ENCODE measurements at regions not wholly inside any gene's neighbourhood (a gene's known extent, or its start where the extent isn't known, plus 50 kb on each side); places are given as distances from the start of the nearest gene placed in this dataset.

DNA sequence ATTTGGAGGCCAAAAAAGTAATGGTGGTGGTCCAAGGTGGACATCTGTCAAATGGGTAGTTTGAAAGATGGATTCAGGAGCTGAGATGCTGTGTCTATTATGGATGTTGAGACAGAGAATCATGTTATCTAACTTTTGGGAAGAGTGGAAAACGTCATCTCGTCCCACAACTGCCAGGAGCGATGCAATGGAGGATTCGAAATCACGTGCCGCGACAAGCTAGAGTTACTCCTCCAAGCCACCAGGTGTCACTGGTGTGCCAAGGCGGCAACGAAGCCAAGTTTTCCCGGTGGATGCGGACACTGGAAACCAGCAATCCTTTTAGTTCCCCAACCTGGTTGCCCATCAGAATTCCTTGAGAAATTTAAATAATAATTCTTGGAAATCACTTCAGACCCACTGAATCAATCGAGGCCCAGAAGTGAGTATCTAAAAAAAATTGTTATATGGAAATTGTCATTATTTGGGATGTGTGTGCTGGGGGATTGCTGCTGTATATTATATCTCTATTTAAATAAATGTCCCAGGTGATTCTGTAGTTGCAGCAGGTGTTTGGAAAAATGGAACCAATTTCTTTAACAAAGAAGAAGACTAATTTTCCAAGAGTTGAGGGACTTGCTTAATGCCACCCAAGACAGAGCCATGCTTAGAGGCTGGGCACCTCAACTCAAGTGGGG is 206.1 kb downstream of the HAPSTR1 start:
- peak; percentile 32 for DNase-seq (ENCODE audit: low read depth)

DNA sequence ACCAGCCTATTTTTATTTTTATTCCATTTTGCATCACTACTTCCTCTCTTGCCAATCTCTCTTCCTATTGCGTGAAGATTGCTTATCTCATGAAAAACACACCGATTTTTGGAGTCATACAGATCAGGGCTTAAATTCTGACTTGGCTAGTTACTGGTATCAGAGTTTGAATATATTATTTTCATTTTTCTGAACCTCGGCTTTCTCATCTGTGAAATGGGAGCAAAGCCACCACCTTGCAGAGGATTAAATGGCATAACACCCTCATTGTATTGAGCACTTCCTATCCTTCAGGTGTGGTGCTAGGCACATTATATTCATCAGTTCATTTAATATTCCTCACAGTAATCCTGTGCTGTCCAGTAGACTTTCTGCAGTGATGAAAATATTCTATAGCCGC is 208.8 kb downstream of the HAPSTR1 start:
- no peak for DNase-seq (ENCODE audit: low read depth)

DNA sequence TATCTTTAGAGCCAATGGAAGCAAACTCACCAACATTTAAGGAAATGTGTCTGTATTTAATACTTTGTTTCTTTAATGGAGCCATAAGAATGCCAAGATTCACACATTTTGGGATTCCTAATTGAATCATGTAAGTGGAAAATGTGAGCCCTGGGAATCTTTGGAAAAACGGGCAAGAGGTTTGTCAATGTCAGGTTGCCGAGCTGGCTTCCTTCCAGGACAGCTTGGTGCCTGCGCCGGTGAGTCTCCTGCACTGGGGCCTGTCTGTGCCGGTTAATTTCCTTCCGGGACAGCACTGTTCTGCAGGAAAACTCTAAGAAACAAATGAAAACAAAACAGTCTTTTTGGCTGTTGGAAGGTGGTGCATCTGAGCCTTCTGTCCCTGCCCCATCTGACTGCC is 210.6 kb downstream of the HAPSTR1 start:
- no peak for DNase-seq (ENCODE audit: low read depth)

DNA sequence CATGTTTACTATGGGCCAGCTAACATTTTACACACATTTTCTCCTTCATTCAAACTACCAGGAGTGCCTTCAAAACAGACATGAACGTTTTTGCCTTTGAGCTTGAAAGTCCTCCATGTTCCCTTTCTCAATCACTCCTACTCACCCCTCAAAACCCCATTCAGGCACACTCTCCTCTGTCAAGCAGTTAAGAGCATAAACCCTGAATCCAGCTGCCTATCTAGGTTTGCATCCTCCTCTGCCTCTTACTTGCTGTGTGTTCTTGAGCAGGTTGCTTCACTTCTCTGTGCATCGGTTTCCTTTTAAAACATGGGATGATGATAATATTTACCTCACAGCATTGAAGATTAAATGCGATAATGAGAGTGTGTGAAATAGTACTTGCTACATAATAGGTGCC is 215.3 kb downstream of the HAPSTR1 start:
- no peak for DNase-seq (ENCODE audit: low read depth)

DNA sequence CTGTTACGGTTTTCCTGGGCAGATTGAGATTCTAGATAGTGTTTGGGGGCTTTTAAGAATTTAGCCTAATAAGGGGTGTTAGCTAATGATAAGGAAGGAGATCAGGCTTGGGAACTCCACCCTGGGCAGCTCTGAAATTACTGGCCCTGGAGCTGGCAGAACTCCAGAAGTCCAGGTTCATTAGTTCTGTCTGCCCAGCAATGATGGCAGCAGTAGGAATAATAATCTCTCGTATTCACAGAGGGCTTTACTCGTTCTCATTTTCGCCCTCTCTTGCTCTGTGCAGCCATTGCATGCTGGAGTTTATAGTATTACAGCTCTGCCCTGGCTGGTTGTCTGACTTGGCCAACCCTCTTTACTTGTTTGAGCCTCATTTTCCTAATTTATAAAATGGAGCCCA is 216.0 kb downstream of the HAPSTR1 start:
- no peak for DNase-seq (ENCODE audit: low read depth)

- no peak for DNase-seq (ENCODE audit: low read depth)
Measured at GRCh38 chr16:9308356-9308801, 216.9 kb downstream of the HAPSTR1 start.

GRCh38 chr16:9308850-9309249 is 217.4 kb downstream of the HAPSTR1 start:
- no peak for DNase-seq (ENCODE audit: low read depth)

DNA sequence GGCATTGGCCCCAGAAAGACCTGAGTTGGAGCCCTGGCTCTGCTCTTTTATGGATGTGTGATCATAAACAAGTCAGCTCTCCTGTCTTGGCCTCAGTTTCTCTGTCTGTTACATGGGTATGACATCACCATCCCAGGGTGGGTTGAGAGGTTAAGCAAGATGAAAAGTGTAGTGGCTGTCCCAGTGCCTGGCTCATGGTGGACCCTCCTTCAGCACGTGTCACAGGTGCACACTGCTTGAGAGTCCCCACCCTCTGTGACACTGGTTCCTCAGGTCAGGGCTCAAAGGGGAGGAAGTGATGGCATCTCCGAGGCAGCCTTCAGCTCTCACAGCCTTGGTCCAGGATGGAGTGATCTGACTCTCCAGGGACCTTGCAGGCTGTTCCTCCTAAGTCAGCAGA is 218.4 kb downstream of the HAPSTR1 start:
- no peak for DNase-seq (ENCODE audit: low read depth)

DNA sequence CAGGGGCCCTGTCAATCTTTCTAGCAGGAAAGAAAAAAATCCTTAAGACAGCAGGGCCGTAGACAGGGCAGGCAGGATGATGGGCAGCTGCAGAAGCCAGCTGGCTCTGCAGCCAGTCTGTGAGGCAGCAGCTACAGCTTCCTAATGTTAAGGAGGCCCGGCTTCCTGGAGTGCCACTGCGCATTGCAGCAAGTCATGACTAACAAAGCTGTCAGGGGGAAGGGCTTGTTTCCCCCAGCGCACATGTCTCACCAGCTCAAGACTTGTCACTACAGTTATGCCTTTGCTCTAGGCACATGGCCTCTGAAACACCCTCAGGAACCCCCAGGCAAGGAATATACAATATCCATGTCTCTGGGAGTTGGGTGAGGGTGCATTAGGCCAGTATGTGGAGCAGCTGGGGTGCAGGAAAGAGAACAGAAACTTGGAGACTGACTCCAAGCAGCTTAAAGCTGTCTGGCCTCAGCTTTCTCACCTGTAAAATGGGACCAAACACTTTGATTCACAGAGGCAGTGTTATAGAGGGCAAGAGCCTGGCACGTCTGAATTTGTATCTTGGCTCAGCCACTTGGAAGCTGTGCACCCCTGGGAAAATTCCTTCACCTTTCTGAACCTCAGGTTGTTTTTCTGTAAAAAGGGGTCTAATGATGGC is 220.0 kb downstream of the HAPSTR1 start:
- peak; percentile 4 for DNase-seq (ENCODE audit: low read depth)

DNA sequence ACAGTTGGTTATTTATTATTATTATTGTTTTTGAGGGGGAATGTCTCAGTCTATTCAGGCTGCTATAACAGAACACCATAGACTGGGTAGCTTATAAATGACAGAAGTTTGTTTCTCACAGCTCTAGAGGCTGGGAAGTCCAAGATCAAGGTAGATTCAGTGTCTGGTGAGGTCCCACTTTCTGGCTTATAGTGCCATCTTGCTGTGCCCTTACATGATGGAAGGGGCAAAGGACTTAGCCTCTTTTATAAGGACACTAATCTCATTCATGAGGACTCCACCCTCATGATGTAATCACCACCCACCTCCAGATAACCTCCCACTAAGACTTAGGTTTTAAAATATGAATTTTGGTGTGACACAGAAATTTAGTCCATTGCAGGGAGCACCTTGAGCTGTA is 224.6 kb downstream of the HAPSTR1 start:
- no peak for DNase-seq (ENCODE audit: low read depth)

- DNase-seq (ENCODE audit: low read depth): no peak
Measured at GRCh38 chr16:9316615-9317014, 225.2 kb downstream of the HAPSTR1 start.

DNA sequence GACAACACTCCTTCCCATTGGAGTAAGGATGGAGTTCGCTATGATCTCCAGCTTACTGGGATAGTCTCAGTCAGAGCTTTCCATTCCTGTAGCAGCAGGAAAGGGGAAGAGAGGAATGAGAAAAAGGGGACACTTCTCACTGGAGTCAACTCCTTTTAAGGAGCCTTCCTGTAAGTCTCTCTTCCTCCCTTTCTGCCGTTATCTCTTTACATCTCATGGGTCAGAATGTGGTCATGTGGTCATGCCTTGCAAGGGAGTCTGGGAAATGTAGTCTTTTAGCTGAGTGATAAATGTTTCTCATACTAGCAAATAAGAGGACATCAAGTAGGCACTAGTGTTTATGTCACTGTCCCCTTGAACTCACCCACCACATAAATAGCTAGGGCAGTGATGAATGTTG is 227.3 kb downstream of the HAPSTR1 start:
- DNase-seq (ENCODE audit: low read depth): peak; percentile 23

GRCh38 chr16:9322769-9323168 is 231.3 kb downstream of the HAPSTR1 start:
- DNase-seq (ENCODE audit: low read depth): no peak

GRCh38 chr16:9323170-9323569 is 231.7 kb downstream of the HAPSTR1 start:
- DNase-seq (ENCODE audit: low read depth): no peak

DNA sequence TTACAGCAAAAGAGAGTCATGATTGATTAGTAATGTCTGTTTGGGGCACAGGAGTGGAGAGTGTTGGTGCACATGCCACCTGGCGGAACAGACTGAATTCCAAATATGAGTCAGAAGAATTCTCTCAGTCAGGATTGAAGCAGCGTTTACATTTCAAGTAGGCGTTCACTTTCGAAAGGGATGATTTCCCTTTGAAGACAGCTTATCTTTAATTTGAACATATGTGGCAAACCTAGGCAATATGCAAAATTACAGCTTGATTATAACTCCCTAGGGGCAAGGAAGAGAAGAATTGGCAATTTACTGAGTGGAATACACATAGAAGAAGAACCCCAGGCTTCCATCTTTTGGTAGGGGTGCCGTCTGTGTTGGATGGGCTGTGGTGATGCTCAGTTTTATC is 235.8 kb downstream of the HAPSTR1 start:
- peak; percentile 10 for DNase-seq (ENCODE audit: low read depth)

DNA sequence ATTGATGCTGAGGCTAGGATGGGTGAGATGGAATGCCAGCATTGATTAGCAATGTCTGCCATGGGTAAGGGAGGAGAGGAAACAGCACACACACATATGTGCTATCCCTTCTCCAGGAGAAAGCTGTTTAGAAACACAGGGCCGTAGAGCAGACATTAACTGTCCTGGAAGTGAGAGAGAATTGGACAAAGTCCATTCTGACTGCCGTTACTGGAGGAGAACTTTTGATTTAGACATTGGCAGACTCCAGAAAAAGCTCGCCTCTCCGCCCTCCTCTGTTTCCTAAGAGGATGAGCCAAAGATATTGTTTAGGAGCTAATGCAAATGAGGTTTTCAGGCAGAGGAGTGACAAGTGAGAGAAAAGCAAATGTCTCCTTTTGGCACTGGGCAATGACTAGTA is 237.0 kb downstream of the HAPSTR1 start:
- DNase-seq (ENCODE audit: low read depth): no peak

DNA sequence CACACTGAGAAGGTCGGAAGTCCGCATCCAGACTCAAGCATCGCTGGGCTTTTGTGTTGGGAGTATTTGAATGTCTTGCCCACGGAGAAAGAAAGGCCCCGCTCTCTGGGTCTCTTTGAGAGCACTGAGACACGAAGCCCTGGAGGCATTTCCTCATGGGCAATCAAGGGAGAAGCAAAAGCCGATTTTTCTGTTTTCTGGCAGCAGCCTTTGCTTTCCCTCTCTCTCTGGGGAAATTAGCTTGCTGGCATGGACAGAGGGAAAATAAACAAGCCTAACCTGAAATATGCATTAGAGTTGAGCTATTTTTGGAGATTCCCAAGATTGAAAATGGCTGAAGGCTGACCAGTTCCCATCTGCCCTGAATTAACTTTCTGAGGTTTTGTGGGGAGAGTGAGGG is 238.7 kb downstream of the HAPSTR1 start:
- no peak for DNase-seq (ENCODE audit: low read depth)

GRCh38 chr16:9331503-9331902 is 240.1 kb downstream of the HAPSTR1 start:
- no peak for DNase-seq (ENCODE audit: low read depth)

DNA sequence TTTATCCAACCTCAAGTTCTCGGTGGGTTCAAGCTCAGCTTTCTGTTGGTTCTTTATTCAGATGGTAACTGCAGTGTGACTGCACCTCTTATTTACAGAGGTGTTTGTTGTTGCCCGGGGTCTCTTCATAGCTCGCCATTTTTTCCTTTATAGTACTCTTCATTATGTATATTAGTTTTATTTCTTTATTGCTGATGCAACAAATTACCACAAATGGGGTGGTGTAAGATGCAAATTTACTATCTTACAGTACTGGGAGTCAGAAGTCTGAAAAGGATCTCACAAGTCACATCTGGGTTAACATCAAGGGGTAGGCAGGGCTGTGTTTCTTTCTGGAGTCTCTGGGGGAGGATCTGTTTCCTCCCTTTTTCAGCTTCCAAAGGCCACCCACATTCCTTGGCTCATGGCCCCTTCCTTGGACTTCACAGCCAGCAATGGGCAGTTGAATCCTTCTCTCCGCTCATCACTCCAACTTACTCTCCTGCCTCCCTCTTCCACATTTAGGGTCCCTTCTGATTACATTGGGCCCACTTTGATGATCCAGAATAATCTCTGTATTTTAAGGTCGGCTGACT is 241.2 kb downstream of the HAPSTR1 start:
- no peak for DNase-seq (ENCODE audit: low read depth)

- DNase-seq (ENCODE audit: low read depth): no peak
Measured at GRCh38 chr16:9333469-9333868, 242.0 kb downstream of the HAPSTR1 start.

DNA sequence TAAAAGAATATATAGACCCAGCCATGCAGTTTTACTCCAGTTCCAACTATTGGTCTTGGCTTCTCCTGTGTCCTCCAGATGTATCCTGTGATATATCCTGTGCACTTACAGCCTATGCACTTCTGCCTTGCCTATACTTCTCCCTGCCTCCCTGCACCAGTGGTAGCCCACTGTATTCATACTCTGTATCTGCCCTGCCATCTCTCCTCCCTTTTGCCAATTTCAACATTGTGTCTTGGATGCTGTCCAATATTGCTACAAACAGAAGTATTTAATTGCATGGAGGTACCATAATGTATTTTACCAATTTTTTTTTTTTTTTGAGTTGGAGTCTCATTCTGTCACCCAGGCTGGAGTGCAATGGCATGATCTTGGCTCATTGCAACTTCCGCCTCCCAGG is 242.7 kb downstream of the HAPSTR1 start:
- no peak for DNase-seq (ENCODE audit: low read depth)

GRCh38 chr16:9337308-9338032 is 246.0 kb downstream of the HAPSTR1 start:
- no peak for DNase-seq (ENCODE audit: low read depth)

Measured in HT1080 (cell line).